IMR-90 (cell line): ENCODE measurements at regions not wholly inside any gene's neighbourhood (a gene's known extent, or its start where the extent isn't known, plus 50 kb on each side); places are given as distances from the start of the nearest gene placed in this dataset.
"Not testable (repeated sequence)": the region's sequence is repeated elsewhere in the genome, so short reads cannot be mapped to it uniquely, and the experiment has no call there.

Source experiments
- RFX5 ChIP-seq: IDR thresholded peaks from 2 replicates; pipeline ENCODE4 v1.8.0; 2012; ENCODE audit warnings: low read depth, mild to moderate bottlenecking, low read length, moderate library complexity
- TF ChIP-seq, protein P1 (sequence below): conservative IDR thresholded peaks from 2 replicates; pipeline ENCODE4 v1.5.1; 2012; ENCODE audit warnings: mild to moderate bottlenecking, low read depth, low read length, improper control_type of control experiment

DNA sequence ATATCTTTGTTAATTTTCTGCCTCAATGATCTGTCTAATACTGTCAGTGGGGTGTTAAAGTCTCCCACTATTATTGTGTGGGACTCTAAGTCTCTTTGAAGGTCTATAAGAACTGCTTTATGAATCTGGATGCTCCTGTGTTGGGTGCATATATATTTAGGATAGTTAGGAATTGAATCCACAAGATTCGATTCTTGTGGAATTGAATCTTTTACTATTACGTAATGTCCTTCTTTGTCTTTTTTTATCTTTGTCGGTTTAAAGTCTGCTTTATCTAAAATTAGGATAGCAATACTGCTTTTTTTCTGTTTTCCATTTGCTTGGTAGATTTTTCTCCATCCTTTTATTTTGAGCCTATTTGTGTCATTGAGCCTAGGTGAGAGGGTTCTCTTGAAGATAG, 189.7 kb downstream of the MINAR1 start:
- TF ChIP-seq, protein P1, sequence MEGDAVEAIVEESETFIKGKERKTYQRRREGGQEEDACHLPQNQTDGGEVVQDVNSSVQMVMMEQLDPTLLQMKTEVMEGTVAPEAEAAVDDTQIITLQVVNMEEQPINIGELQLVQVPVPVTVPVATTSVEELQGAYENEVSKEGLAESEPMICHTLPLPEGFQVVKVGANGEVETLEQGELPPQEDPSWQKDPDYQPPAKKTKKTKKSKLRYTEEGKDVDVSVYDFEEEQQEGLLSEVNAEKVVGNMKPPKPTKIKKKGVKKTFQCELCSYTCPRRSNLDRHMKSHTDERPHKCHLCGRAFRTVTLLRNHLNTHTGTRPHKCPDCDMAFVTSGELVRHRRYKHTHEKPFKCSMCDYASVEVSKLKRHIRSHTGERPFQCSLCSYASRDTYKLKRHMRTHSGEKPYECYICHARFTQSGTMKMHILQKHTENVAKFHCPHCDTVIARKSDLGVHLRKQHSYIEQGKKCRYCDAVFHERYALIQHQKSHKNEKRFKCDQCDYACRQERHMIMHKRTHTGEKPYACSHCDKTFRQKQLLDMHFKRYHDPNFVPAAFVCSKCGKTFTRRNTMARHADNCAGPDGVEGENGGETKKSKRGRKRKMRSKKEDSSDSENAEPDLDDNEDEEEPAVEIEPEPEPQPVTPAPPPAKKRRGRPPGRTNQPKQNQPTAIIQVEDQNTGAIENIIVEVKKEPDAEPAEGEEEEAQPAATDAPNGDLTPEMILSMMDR = not testable (repeated sequence)
- not testable (repeated sequence) for TF ChIP-seq RFX5
